ENCODE measurements at regions not wholly inside any gene's neighbourhood (a gene's known extent, or its start where the extent isn't known, plus 50 kb on each side); places are given as distances from the start of the nearest gene placed in this dataset.

DNA sequence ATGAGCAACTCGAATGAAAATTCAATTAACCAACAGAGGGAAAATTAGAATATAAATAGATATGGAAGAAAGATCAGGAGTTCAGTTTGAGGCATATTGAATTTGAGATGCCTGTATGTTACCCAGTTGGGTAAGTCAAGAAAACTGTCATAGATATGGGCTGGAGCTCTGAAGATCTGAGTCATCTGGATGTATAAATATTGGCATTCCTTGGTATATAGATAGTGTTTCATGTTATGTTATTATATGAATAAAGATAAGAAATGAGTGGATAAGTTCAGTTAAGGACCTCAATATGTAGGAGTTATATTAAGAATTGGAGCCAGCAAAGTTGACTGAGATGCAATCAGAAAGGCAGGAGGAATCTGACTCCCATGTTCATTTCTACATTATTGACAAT is 543.6 kb upstream of the SMIM31 start:
- no peaks in the 10 kb centered on the region for H3K4me1 ChIP-seq (ENCODE audit: control insufficient read depth in 2 of 2, insufficient read depth in 2 of 2, low read length in 2 of 2)
- no peaks in the 10 kb centered on the region for H3K36me3 ChIP-seq (ENCODE audit: control insufficient read depth in 2 of 2, insufficient read depth in 2 of 2, low read length in 1 of 2)
- no peak overlapping the region for H3K27ac ChIP-seq (ENCODE audit: low read depth in 1 of 2, low read length in 1 of 2)
- no peak overlapping the region for H3K4me3 ChIP-seq (ENCODE audit: low read length in 2 of 2)
- WGBS: 62% methylated on average over 1 of the region's 1 CpG
- H3K27me3 ChIP-seq (ENCODE audit: control insufficient read depth in 2 of 2, insufficient read depth in 1 of 2, low read length in 1 of 2): no peaks in the 10 kb centered on the region
- DNase-seq (ENCODE audit: low read depth in 6 of 9, low spot score in 9 of 9): no peak
- no peaks in the 10 kb centered on the region for H3K9me3 ChIP-seq (ENCODE audit: control insufficient read depth in 2 of 2, insufficient read depth in 1 of 2, low read length in 1 of 2)

DNA sequence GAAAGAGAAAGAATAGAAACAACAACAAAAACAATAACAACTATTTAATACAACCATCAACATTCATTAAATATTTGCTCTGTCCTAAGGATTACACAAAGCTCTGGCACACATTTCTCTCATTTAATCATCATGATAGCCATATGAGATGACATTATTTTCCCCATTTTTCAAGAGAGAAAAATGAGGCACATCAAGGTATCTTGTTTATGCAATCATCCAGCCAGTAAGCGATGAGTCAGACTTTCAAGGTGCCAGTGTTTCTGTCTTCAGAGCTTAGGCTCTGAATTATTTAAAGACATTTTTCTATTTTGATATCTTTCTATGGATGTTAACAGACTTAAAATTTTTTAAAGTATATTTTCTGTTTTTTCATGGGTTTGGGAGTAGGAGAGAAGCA is 541.8 kb upstream of the SMIM31 start:
- WGBS: 99% methylated on average over 1 of the region's 1 CpG
- H3K27me3 ChIP-seq (ENCODE audit: control insufficient read depth in 2 of 2, insufficient read depth in 1 of 2, low read length in 1 of 2): no peaks in the 10 kb centered on the region
- H3K4me1 ChIP-seq (ENCODE audit: control insufficient read depth in 2 of 2, insufficient read depth in 2 of 2, low read length in 2 of 2): no peaks in the 10 kb centered on the region
- no peak for DNase-seq (ENCODE audit: low read depth in 6 of 9, low spot score in 9 of 9)
- H3K27ac ChIP-seq (ENCODE audit: low read depth in 1 of 2, low read length in 1 of 2): no peak overlapping the region
- no peaks in the 10 kb centered on the region for H3K36me3 ChIP-seq (ENCODE audit: control insufficient read depth in 2 of 2, insufficient read depth in 2 of 2, low read length in 1 of 2)
- no peak overlapping the region for H3K4me3 ChIP-seq (ENCODE audit: low read length in 2 of 2)
- no peaks in the 10 kb centered on the region for H3K9me3 ChIP-seq (ENCODE audit: control insufficient read depth in 2 of 2, insufficient read depth in 1 of 2, low read length in 1 of 2)

DNA sequence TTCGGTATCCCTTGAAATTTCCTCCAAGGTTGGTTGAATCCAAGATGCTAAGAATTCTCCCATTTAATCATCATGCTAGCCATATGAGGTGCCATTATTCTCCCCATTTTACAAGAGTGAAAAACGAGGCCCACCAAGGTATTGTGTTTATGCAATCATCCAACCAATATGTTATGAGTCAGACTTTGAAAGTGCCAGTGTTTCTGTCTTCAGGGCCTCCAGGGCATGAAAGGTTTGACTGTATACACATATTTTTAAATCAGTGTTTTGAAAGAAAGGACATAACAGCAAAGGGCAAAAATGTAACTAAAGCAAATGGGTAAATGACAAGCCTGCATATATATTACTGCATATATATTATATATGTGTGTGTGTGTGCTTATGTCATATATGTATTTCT is 541.2 kb upstream of the SMIM31 start:
- Histone ChIP-seq H3K4me3 (ENCODE audit: low read length in 2 of 2) (no peak overlapping the region), H3K27ac (ENCODE audit: low read depth in 1 of 2, low read length in 1 of 2) (no peak overlapping the region)
- WGBS: 71% methylated on average over 2 of the region's 2 CpGs

DNA sequence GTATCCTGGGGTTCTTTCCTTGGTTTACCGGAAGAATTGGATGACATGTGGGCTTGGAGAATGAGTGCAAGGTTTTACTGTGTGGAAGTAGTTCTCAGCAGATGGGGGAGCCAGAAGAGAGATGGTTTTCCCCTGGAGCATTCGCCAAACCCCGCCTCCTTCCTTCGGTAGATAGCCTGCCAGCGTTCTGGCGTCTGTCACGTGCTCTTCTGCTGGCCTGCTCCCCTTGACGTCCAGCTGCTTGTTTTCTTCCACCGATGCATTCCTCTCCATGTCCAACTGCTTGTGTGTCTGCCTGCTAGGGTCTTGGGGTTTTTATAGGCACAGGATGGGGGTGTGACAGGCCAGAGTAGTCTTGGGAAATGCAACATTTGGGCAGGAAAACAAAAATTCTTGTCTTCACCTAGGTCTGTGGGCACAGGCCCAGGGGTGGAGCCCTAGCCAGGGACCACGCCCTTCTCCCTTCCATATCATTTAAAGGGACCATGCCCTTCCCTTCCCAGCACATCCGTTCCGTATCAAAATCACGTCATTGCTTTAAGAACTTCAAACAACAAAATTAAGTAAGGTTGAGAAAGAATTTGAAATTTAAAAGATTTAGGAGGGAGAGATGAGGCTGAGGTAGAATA is 538.7 kb upstream of the SMIM31 start:
- Histone ChIP-seq H3K4me1 (ENCODE audit: control insufficient read depth in 2 of 2, insufficient read depth in 2 of 2, low read length in 2 of 2) (no peaks in the 10 kb centered on the region), H3K27ac (ENCODE audit: low read depth in 1 of 2, low read length in 1 of 2) (no peak overlapping the region), H3K36me3 (ENCODE audit: control insufficient read depth in 2 of 2, insufficient read depth in 2 of 2, low read length in 1 of 2) (no peaks in the 10 kb centered on the region), H3K4me3 (ENCODE audit: low read length in 2 of 2) (no peak overlapping the region), H3K27me3 (ENCODE audit: control insufficient read depth in 2 of 2, insufficient read depth in 1 of 2, low read length in 1 of 2) (no peaks in the 10 kb centered on the region), H3K9me3 (ENCODE audit: control insufficient read depth in 2 of 2, insufficient read depth in 1 of 2, low read length in 1 of 2) (no peaks in the 10 kb centered on the region)
- 83% methylated on average over 13 of the region's 13 CpGs for WGBS
- DNase-seq (ENCODE audit: low read depth in 6 of 9, low spot score in 9 of 9): no peak

More for the DNA sequence above, 541.2 kb upstream of the SMIM31 start:
- H3K27me3 ChIP-seq (ENCODE audit: control insufficient read depth in 2 of 2, insufficient read depth in 1 of 2, low read length in 1 of 2): no peaks in the 10 kb centered on the region
- no peaks in the 10 kb centered on the region for H3K4me1 ChIP-seq (ENCODE audit: control insufficient read depth in 2 of 2, insufficient read depth in 2 of 2, low read length in 2 of 2)
- H3K9me3 ChIP-seq (ENCODE audit: control insufficient read depth in 2 of 2, insufficient read depth in 1 of 2, low read length in 1 of 2): no peaks in the 10 kb centered on the region
- DNase-seq (ENCODE audit: low read depth in 6 of 9, low spot score in 9 of 9): no peak
- no peaks in the 10 kb centered on the region for H3K36me3 ChIP-seq (ENCODE audit: control insufficient read depth in 2 of 2, insufficient read depth in 2 of 2, low read length in 1 of 2)

DNA sequence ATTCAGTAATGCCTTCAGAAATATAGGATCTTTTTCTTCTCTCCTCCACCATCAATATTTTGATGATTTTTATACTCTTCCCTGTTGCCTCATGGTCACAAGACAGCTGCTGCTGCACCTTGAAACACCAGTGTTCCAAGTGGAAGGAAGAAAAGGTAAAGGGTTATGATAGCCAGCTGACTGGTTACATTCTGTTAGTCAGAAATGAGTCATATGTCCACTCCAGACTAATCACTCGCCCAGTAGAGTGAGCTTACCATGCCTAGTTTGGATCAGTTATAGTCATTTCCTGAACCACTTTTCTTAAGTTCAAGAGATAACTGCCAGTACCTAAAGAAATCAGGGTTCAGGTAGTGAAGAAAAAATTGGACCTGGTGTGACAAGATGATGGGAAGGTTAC is 532.3 kb upstream of the SMIM31 start:
- Histone ChIP-seq H3K4me1 (ENCODE audit: control insufficient read depth in 2 of 2, insufficient read depth in 2 of 2, low read length in 2 of 2) (no peaks in the 10 kb centered on the region), H3K4me3 (ENCODE audit: low read length in 2 of 2) (no peak overlapping the region), H3K9me3 (ENCODE audit: control insufficient read depth in 2 of 2, insufficient read depth in 1 of 2, low read length in 1 of 2) (no peaks in the 10 kb centered on the region), H3K36me3 (ENCODE audit: control insufficient read depth in 2 of 2, insufficient read depth in 2 of 2, low read length in 1 of 2) (no peaks in the 10 kb centered on the region), H3K27me3 (ENCODE audit: control insufficient read depth in 2 of 2, insufficient read depth in 1 of 2, low read length in 1 of 2) (no peaks in the 10 kb centered on the region), H3K27ac (ENCODE audit: low read depth in 1 of 2, low read length in 1 of 2) (no peak overlapping the region)
- 85% methylated on average over 1 of the region's 1 CpG for WGBS
- DNase-seq (ENCODE audit: low read depth in 6 of 9, low spot score in 9 of 9): no peak

DNA sequence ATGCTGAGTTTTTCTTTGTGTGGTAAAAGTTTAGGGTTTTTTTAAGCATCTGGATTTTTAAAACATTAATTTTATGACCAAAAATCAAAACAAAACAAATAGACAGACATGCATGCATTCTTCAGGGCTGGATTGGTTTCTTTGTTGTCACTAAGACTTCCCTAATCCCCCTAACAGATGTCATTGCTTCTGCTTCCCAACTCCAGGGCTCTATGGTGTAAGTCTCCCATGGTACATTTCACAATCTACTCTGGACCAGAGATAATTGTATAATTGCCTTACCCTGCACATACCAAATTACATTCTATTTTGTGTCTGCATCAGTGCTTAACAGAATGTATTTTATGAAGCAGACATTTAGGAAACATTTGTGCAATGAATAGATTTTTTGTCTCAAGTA is 529.1 kb upstream of the SMIM31 start:
- H3K4me1 ChIP-seq (ENCODE audit: control insufficient read depth in 2 of 2, insufficient read depth in 2 of 2, low read length in 2 of 2): no peaks in the 10 kb centered on the region
- H3K27me3 ChIP-seq (ENCODE audit: control insufficient read depth in 2 of 2, insufficient read depth in 1 of 2, low read length in 1 of 2): no peaks in the 10 kb centered on the region
- no peak for DNase-seq (ENCODE audit: low read depth in 6 of 9, low spot score in 9 of 9)
- H3K36me3 ChIP-seq (ENCODE audit: control insufficient read depth in 2 of 2, insufficient read depth in 2 of 2, low read length in 1 of 2): no peaks in the 10 kb centered on the region
- H3K27ac ChIP-seq (ENCODE audit: low read depth in 1 of 2, low read length in 1 of 2): no peak overlapping the region
- H3K9me3 ChIP-seq (ENCODE audit: control insufficient read depth in 2 of 2, insufficient read depth in 1 of 2, low read length in 1 of 2): no peaks in the 10 kb centered on the region
- no peak overlapping the region for H3K4me3 ChIP-seq (ENCODE audit: low read length in 2 of 2)

DNA sequence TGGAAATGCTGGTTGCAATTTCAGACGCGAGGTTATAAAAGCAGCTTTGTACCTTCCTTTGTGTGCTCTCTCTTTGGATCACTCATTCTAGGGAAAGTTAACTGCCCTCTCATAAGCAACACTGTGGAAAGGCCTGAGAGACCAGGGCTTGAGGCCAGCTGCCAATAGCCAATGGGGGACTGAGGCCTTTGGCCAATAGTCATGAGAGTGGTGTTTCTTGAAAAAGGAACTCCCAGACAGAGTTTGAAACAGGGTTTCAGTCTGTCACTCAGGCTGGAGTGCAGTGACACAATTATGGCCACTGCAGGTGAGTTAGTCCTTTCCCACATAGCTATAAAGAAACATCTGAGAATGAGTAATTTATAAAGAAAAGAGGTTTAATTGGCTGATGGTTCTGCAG is 524.7 kb upstream of the SMIM31 start:
- Histone ChIP-seq H3K4me1 (ENCODE audit: control insufficient read depth in 2 of 2, insufficient read depth in 2 of 2, low read length in 2 of 2) (no peaks in the 10 kb centered on the region), H3K9me3 (ENCODE audit: control insufficient read depth in 2 of 2, insufficient read depth in 1 of 2, low read length in 1 of 2) (no peaks in the 10 kb centered on the region), H3K36me3 (ENCODE audit: control insufficient read depth in 2 of 2, insufficient read depth in 2 of 2, low read length in 1 of 2) (no peaks in the 10 kb centered on the region), H3K27me3 (ENCODE audit: control insufficient read depth in 2 of 2, insufficient read depth in 1 of 2, low read length in 1 of 2) (no peaks in the 10 kb centered on the region), H3K27ac (ENCODE audit: low read depth in 1 of 2, low read length in 1 of 2) (no peak overlapping the region), H3K4me3 (ENCODE audit: low read length in 2 of 2) (no peak overlapping the region)
- over 99% methylated on average over 2 of the region's 2 CpGs for WGBS
- DNase-seq (ENCODE audit: low read depth in 6 of 9, low spot score in 9 of 9): no peak

DNA sequence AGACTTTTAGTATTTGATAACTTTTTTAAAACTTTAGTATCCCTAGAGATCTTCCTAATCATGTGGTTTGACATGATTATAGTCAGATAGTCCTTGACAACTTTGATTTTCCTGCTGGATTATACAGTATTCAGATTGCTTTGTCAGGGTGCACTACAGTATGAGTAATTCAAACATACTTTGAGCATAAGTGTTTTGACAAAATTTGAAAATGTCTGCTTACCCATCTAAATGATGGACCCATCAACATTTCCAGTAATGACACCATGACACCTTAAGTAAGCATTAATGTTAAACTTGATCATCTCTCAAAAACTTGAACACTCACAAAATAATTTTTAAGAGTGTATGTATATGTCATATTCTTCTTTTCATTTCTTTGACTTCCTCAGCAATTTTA is 514.5 kb upstream of the SMIM31 start:
- Histone ChIP-seq H3K36me3 (ENCODE audit: control insufficient read depth in 2 of 2, insufficient read depth in 2 of 2, low read length in 1 of 2) (no peaks in the 10 kb centered on the region), H3K4me3 (ENCODE audit: low read length in 2 of 2) (no peak overlapping the region), H3K27me3 (ENCODE audit: control insufficient read depth in 2 of 2, insufficient read depth in 1 of 2, low read length in 1 of 2) (no peaks in the 10 kb centered on the region), H3K9me3 (ENCODE audit: control insufficient read depth in 2 of 2, insufficient read depth in 1 of 2, low read length in 1 of 2) (no peaks in the 10 kb centered on the region), H3K27ac (ENCODE audit: low read depth in 1 of 2, low read length in 1 of 2) (no peak overlapping the region), H3K4me1 (ENCODE audit: control insufficient read depth in 2 of 2, insufficient read depth in 2 of 2, low read length in 2 of 2) (no peaks in the 10 kb centered on the region)
- DNase-seq (ENCODE audit: low read depth in 6 of 9, low spot score in 9 of 9): no peak

DNA sequence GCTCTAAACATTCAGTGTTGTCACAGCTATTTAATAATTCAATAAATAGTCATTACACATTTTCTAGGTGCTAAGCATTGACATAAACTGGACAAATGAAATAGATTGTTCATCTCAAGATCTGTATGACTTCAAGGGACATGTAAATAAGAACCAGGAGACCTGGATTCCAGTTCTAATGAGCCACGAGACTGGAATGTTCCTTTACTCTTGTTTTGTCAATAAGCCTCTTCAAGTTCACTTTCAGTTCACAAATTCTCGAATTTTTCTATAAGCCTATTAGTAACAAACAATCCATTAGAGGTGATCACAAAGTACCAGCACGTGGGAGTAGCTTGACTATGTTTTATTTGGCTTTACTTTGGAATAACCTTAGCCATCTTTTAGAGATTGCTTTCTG is 514.0 kb upstream of the SMIM31 start:
- 49% methylated on average over 3 of the region's 3 CpGs for WGBS
- no peak for DNase-seq (ENCODE audit: low read depth in 6 of 9, low spot score in 9 of 9)
- no peak overlapping the region for H3K27ac ChIP-seq (ENCODE audit: low read depth in 1 of 2, low read length in 1 of 2)
- H3K27me3 ChIP-seq (ENCODE audit: control insufficient read depth in 2 of 2, insufficient read depth in 1 of 2, low read length in 1 of 2): no peaks in the 10 kb centered on the region
- H3K9me3 ChIP-seq (ENCODE audit: control insufficient read depth in 2 of 2, insufficient read depth in 1 of 2, low read length in 1 of 2): no peaks in the 10 kb centered on the region
- no peak overlapping the region for H3K4me3 ChIP-seq (ENCODE audit: low read length in 2 of 2)
- no peaks in the 10 kb centered on the region for H3K36me3 ChIP-seq (ENCODE audit: control insufficient read depth in 2 of 2, insufficient read depth in 2 of 2, low read length in 1 of 2)
- H3K4me1 ChIP-seq (ENCODE audit: control insufficient read depth in 2 of 2, insufficient read depth in 2 of 2, low read length in 2 of 2): no peaks in the 10 kb centered on the region

DNA sequence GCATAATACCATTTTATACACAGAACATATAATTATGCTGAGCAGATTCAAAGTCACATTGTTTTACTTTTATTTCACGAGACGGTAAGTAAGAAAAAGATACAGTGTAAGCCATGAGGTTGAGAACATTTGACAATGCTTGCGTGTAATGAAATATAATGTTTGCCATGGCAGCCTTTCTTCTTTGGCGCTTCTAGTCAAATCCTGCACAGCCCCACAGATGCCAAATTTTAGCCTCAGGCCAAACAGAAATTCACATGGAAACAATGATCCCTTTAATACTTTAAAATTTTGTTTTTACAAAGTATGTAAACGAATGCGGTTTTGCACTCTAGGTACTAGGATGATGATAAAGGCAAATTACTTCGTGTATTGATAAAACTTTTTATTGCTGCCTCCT is 502.7 kb upstream of the SMIM31 start:
- Histone ChIP-seq H3K36me3 (ENCODE audit: control insufficient read depth in 2 of 2, insufficient read depth in 2 of 2, low read length in 1 of 2) (no peaks in the 10 kb centered on the region), H3K27ac (ENCODE audit: low read depth in 1 of 2, low read length in 1 of 2) (no peak overlapping the region), H3K4me3 (ENCODE audit: low read length in 2 of 2) (no peak overlapping the region), H3K4me1 (ENCODE audit: control insufficient read depth in 2 of 2, insufficient read depth in 2 of 2, low read length in 2 of 2) (no peaks in the 10 kb centered on the region), H3K9me3 (ENCODE audit: control insufficient read depth in 2 of 2, insufficient read depth in 1 of 2, low read length in 1 of 2) (no peaks in the 10 kb centered on the region), H3K27me3 (ENCODE audit: control insufficient read depth in 2 of 2, insufficient read depth in 1 of 2, low read length in 1 of 2) (no peaks in the 10 kb centered on the region)
- WGBS: 92% methylated on average over 7 of the region's 7 CpGs
- no peak for DNase-seq (ENCODE audit: low read depth in 6 of 9, low spot score in 9 of 9)

Measured in thymus (tissue), 11 donors.